ENCODE measurements at regions not wholly inside any gene's neighbourhood (a gene's known extent, or its start where the extent isn't known, plus 50 kb on each side); places are given as distances from the start of the nearest gene placed in this dataset.

- H3K27ac ChIP-seq: no peak overlapping the region
- H3K4me1 ChIP-seq: no peaks in the 10 kb centered on the region
- H3K4me3 ChIP-seq: no peak overlapping the region
- TF ChIP-seq CTCF (IDR thresholded peaks at IDR 0.05): no peak
- no peak for TF ChIP-seq POLR2A (IDR thresholded peaks at IDR 0.05)
- no peak for DNase-seq
- no peaks in the 10 kb centered on the region for H3K27me3 ChIP-seq
- H3K9me3 ChIP-seq: no peaks in the 10 kb centered on the region
- intact Hi-C loops (cut with DNase I; ENCODE audit: low total_unique reads): no loop called here
- H3K36me3 ChIP-seq: no peaks in the 10 kb centered on the region
Observed at GRCh38 chr5:10115669-10116068, 134.0 kb downstream of the ATPSCKMT start.

GRCh38 chr5:10111571-10111970 lies 138.1 kb downstream of the ATPSCKMT start:
- Histone ChIP-seq H3K36me3 (no peaks in the 10 kb centered on the region), H3K4me3 (no peak overlapping the region), H3K27me3 (no peaks in the 10 kb centered on the region), H3K4me1 (no peaks in the 10 kb centered on the region), H3K9me3 (no peaks in the 10 kb centered on the region), H3K27ac (no peak overlapping the region)
- intact Hi-C loops (cut with DNase I; ENCODE audit: low total_unique reads): no loop called here
- DNase-seq: no peak
- TF ChIP-seq POLR2A (IDR thresholded peaks at IDR 0.05) (no peak), CTCF (IDR thresholded peaks at IDR 0.05) (no peak)

GRCh38 chr5:10110228-10110627 lies 139.5 kb downstream of the ATPSCKMT start:
- Histone ChIP-seq H3K9me3 (no peaks in the 10 kb centered on the region), H3K36me3 (no peaks in the 10 kb centered on the region), H3K4me1 (no peaks in the 10 kb centered on the region), H3K4me3 (no peak overlapping the region), H3K27ac (no peak overlapping the region), H3K27me3 (no peaks in the 10 kb centered on the region)
- intact Hi-C loops (cut with DNase I; ENCODE audit: low total_unique reads): no loop called here
- DNase-seq: no peak
- no peak for TF ChIP-seq CTCF (IDR thresholded peaks at IDR 0.05)
- TF ChIP-seq POLR2A (IDR thresholded peaks at IDR 0.05): no peak

GRCh38 chr5:10109299-10109698 lies 140.4 kb downstream of the ATPSCKMT start:
- Histone ChIP-seq H3K36me3 (no peaks in the 10 kb centered on the region), H3K9me3 (no peaks in the 10 kb centered on the region), H3K27ac (no peak overlapping the region), H3K27me3 (no peaks in the 10 kb centered on the region), H3K4me1 (no peaks in the 10 kb centered on the region), H3K4me3 (no peak overlapping the region)
- intact Hi-C loops (cut with DNase I; ENCODE audit: low total_unique reads): no loop called here
- DNase-seq: no peak
- TF ChIP-seq CTCF (IDR thresholded peaks at IDR 0.05): no peak
- TF ChIP-seq POLR2A (IDR thresholded peaks at IDR 0.05): no peak

- Histone ChIP-seq H3K4me3 (no peak overlapping the region), H3K9me3 (no peaks in the 10 kb centered on the region), H3K27ac (no peak overlapping the region), H3K36me3 (no peaks in the 10 kb centered on the region), H3K27me3 (no peaks in the 10 kb centered on the region), H3K4me1 (no peaks in the 10 kb centered on the region)
- TF ChIP-seq POLR2A (IDR thresholded peaks at IDR 0.05) (no peak), CTCF (IDR thresholded peaks at IDR 0.05) (no peak)
- intact Hi-C loops (cut with DNase I; ENCODE audit: low total_unique reads): no loop called here
- DNase-seq: no peak
Observed at GRCh38 chr5:10106806-10107205, 142.9 kb downstream of the ATPSCKMT start.

All from uterus (tissue), 3 donors.